HG03159 (cell line): ENCODE measurements at regions not wholly inside any gene's neighbourhood (a gene's known extent, or its start where the extent isn't known, plus 50 kb on each side); places are given as distances from the start of the nearest gene placed in this dataset.
"Not testable (repeated sequence)": the region's sequence is repeated elsewhere in the genome, so short reads cannot be mapped to it uniquely, and the experiment has no call there.

Experiments used
- ATAC-seq: cut with Tn5 transposase; IDR thresholded peaks from one replicate; pipeline ENCODE4 v1.9.1; 2021; ENCODE audit warnings: mild to moderate bottlenecking, moderate library complexity; ENCODE audit not compliant: unreplicated experiment

- no peak for ATAC-seq
These were observed 71.8 kb downstream of the GGTLC2 start for GRCh38 chr22:22716136-22716665.

- ATAC-seq: no peak
These were observed 73.2 kb downstream of the GGTLC2 start for GRCh38 chr22:22717664-22718063.

- peak; percentile 65 for ATAC-seq
These were observed 75.8 kb downstream of the GGTLC2 start for GRCh38 chr22:22720201-22720723.

GRCh38 chr22:22720724-22721261 lies 76.4 kb downstream of the GGTLC2 start:
- peak; percentile 70 for ATAC-seq

- ATAC-seq: no peak
These were observed 77.4 kb downstream of the GGTLC2 start for GRCh38 chr22:22721681-22722354.

DNA sequence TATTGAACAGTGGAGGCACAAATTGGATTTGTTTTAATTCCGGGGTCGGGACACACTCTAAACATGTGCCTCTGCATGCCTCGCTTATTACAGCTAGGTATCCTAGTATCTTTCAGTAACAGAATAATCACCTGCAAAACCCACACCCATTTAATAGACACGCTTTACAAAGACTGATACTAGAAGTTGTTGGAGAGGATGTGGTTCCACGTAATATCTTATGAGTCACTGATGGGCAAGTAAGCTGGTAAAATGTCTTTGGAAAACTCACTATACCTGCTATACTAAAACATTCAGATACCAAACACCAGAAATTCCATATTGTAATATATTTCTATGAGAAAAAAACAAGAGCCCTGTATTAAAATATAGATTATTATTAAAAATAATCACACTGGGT lies 84.0 kb downstream of the GGTLC2 start:
- no peak for ATAC-seq

- no peak for ATAC-seq
These were observed 86.4 kb downstream of the GGTLC2 start for GRCh38 chr22:22730655-22731373.

GRCh38 chr22:22731374-22731676 lies 86.9 kb downstream of the GGTLC2 start:
- ATAC-seq: no peak

DNA sequence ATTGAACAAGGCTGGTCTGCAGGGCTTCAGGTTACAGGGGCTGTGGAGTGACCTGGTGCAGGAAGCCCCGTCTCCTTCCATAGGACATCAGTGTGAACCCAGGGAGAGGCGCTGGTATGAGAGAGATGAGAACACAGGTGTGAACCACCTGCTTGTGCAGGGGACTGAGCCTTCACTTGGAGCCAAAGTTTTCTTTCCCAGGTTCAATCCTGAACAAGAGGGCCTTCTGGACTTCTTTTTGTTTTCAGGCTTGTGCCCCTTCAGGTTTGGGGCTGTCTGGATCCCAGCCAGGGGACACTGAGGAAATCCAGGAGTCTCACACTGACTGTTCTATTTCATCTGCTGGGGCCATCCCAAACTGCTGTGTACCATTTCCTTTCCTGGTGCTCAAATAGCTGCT lies 88.6 kb downstream of the GGTLC2 start:
- not testable (repeated sequence) for ATAC-seq

DNA sequence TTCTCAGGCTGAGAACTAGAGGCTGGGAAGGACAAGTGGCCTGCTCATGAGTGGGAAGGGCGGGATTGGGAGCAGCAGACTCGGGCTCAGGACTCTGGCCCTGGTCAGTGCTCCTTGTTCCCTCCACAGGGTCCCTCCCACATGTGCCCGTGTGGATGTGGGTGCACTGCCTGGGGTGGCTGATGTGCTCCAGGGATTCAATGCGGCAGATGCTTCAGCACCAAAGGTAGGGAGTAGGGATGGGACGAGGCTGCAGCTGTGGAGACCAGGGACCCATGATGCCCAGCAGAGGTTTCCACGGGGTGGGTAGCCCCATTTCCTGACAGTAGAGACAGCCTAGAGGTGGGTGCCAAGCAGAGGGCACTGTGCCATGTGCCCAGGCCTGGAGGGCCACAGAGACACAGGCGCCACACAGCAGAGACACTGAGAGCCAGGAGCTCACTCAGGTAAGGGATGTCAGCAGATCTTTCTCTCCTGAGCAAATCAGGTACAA lies 89.5 kb downstream of the GGTLC2 start:
- ATAC-seq: no peak

- ATAC-seq: not testable (repeated sequence)
These were observed 90.2 kb downstream of the GGTLC2 start for GRCh38 chr22:22734395-22735272.

GRCh38 chr22:22735276-22735675 lies 90.9 kb downstream of the GGTLC2 start:
- ATAC-seq: not testable (repeated sequence)

DNA sequence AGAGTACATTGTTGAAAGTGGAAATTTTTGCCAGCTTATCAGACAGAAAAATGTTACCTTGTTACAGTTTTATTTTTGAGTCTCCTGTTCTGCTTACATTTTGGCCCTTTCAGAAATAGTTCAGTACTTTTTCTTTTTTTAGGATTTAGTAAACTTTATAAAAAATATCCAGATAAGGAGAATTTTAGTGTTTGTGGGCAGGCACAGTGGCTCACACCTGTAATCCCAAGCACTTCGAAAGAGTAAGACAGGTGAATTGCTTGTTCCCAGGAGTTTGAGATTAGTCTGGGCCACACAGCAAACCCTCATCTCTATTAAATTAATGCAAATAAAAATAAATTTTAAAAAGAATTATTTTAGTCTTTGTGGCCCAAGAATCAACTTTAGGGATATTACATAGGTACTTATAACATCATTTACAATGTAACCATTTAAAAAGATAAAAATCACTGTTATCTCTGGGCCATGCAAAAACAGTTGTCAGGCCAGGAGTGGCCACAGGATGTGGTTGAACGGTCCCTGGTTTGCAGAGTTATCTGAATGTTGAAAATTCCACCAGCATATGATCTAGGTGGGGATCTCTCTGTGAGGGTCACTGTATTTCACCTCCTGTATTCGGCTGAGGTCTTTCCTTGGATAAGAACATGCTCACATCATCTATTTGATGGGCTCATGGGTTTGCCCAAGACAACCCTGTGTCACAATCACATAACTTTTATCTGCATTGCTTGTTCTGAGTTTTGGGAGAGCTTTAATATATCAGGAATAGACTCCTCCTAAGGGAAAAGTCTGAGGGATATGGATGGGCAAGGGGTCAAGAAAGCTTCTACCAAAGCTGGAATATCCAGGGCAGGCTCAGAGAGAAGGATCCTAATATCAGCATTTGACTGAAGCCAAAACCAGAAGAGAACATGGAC lies 91.5 kb downstream of the GGTLC2 start:
- no peak for ATAC-seq

- ATAC-seq: no peak
These were observed 93.2 kb downstream of the GGTLC2 start for GRCh38 chr22:22737590-22737989.

- ATAC-seq: no peak
These were observed 94.7 kb downstream of the GGTLC2 start for GRCh38 chr22:22738959-22739585.

GRCh38 chr22:22740560-22741276 lies 96.3 kb downstream of the GGTLC2 start:
- ATAC-seq: no peak

DNA sequence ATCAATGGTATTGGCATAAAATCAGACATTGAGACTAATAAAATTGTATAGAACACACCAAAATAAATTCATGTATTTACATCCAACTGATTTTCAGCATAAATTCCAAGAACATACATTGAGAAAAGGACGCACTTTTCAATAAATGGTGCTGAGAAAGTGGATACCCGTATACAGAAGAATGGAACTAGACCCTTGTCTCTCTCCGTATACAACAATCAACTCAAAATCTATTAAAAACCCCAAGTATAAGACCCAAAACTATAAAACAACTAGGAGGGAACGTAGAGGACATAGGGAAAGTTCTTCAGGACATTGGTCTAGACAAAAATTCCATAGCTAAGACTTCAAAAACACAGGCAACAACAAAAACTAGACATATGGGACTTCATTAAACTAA lies 97.4 kb downstream of the GGTLC2 start:
- ATAC-seq: no peak

DNA sequence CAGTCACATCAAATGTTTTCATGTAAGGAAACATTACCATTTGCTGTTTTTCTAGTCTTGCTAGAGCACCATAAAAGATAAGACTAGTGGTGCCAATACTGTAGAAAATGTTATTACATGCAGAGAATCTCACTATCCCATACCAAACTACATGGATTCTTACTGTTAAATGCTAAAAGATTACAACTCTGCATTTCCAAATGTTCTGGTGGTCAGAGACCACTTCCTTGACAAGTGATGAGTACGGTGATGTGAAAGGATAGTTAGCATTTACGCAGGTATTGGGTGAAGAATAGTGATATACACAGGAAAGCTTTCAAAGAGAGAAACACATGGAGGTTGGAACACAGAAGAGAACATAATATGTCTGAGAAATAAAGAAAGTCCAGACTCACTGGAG lies 98.2 kb downstream of the GGTLC2 start:
- no peak for ATAC-seq
